Endothelial cell of umbilical vein (primary cell): ENCODE measurements at regions not wholly inside any gene's neighbourhood (a gene's known extent, or its start where the extent isn't known, plus 50 kb on each side); places are given as distances from the start of the nearest gene placed in this dataset.

Experiments used
- BruUV-seq: library from RNA; stranded (reverse); fragments of 400-500 nt; replicated peaks from 2 replicates; lab custom pipeline; 2021; lab: Mats Ljungman, UMichigan
- CTCF ChIA-PET: fragments of 300-600, 350-600 bp; sonication (Branson Sonifier 250); formaldehyde crosslinking; loops from one replicate; lab custom pipeline; 2021; ENCODE audit warnings: antibody characterized with exemption, inconsistent platforms; lab: Charles Lee
- POLR2A ChIA-PET: fragments of 300-600, 350-600 bp; sonication (Branson Sonifier 250); formaldehyde crosslinking; loops from one replicate; lab custom pipeline; 2021; ENCODE audit warnings: antibody characterized with exemption, inconsistent platforms; lab: Charles Lee
- DNase-seq: peaks from one replicate; pipeline ENCODE4 v3.0.0-alpha.2; 2011; ENCODE audit warnings: low read depth, low spot score
- FAIRE-seq: peaks from 2 replicates; lab custom pipeline; 2011; peaks lifted over from hg19 to GRCh38; lab: Jason Lieb, UNC
- H2AFZ ChIP-seq: 2 replicates; pipeline ENCODE4 v1.6.0; 2012; ENCODE audit warnings: low read depth, low read length, control low read depth, inconsistent platforms
- H3K27ac ChIP-seq: 2 replicates; pipeline ENCODE4 v1.5.1; 2011; ENCODE audit warnings: low read depth, mild to moderate bottlenecking, control low read depth, low read length, moderate library complexity; ENCODE audit not compliant: insufficient read depth
- H3K27me3 ChIP-seq, 2 experiments: 2 replicates each; pipeline versions ENCODE4 v1.6.0 to v1.6.1; 2011; ENCODE audit warnings: low read length in 2 of 2, mixed read lengths in 1 of 2; ENCODE audit not compliant: control insufficient read depth in 2 of 2, insufficient read depth in 2 of 2
- H3K36me3 ChIP-seq, 2 experiments: 2 replicates in 1 of 2; 3 replicates in 1 of 2; pipeline ENCODE4 v1.5.1; 2011; ENCODE audit warnings: low read length in 2 of 2, mild to moderate bottlenecking in 1 of 2, moderate library complexity in 1 of 2; ENCODE audit not compliant: control insufficient read depth in 2 of 2, insufficient read depth in 2 of 2; ENCODE audit errors: extremely low read depth in 1 of 2
- H3K4me1 ChIP-seq: 3 replicates; pipeline ENCODE4 v1.5.1; 2011; ENCODE audit warnings: mild to moderate bottlenecking, low read length; ENCODE audit not compliant: control insufficient read depth, insufficient read depth; ENCODE audit errors: extremely low read depth
- H3K4me2 ChIP-seq: 2 replicates; pipeline ENCODE4 v1.6.1; 2011; ENCODE audit warnings: low read length, control low read depth, mixed read lengths; ENCODE audit not compliant: insufficient read depth
- H3K4me3 ChIP-seq, 3 experiments: fragments of 200-600 bp in 1 of 3; sonication (generic), shearing (Covaris generic) in 1 of 3; replicated peaks in 1 of 3; 2 replicates each; pipeline ENCODE4 v1.5.1; 2011 to 2016; ENCODE audit warnings: control low read depth in 3 of 3, low read length in 3 of 3, mild to moderate bottlenecking in 2 of 3, inconsistent platforms in 1 of 3, low read depth in 1 of 3, moderate library complexity in 1 of 3; ENCODE audit not compliant: insufficient read depth in 1 of 3
- H3K79me2 ChIP-seq: 2 replicates; pipeline ENCODE4 v1.6.0; 2012; ENCODE audit warnings: low read length, inconsistent platforms; ENCODE audit not compliant: control insufficient read depth, insufficient read depth
- H3K9ac ChIP-seq: replicated peaks from 2 replicates; pipeline ENCODE3; 2011; ENCODE audit warnings: low read length, control low read depth; ENCODE audit not compliant: insufficient read depth; ENCODE audit errors: extremely low read depth
- H3K9me1 ChIP-seq: replicated peaks from 3 replicates; pipeline ENCODE4 v1.6.0; 2011; ENCODE audit warnings: mild to moderate bottlenecking, low read length; ENCODE audit not compliant: control insufficient read depth, insufficient read depth; ENCODE audit errors: extremely low read depth
- H3K9me3 ChIP-seq: replicated peaks from 2 replicates; pipeline ENCODE4 v1.5.1; 2012; ENCODE audit warnings: low read length, inconsistent platforms; ENCODE audit not compliant: control insufficient read depth, insufficient read depth
- H4K20me1 ChIP-seq: replicated peaks from 2 replicates; pipeline ENCODE3; 2011; ENCODE audit warnings: mild to moderate bottlenecking, low read length; ENCODE audit not compliant: control insufficient read depth, insufficient read depth; ENCODE audit errors: extremely low read depth
- EZH2 ChIP-seq: IDR thresholded peaks from 2 replicates; pipeline ENCODE4 v1.6.1; 2012; ENCODE audit warnings: borderline replicate concordance, low read depth, mild to moderate bottlenecking, moderate library complexity, low read length, inconsistent platforms; ENCODE audit not compliant: severe bottlenecking
- FOS ChIP-seq: IDR thresholded peaks from 2 replicates; pipeline ENCODE4 v1.6.1; 2011; ENCODE audit warnings: mild to moderate bottlenecking, low read length, moderate library complexity, borderline replicate concordance; ENCODE audit not compliant: insufficient read depth
- GATA2 ChIP-seq: IDR thresholded peaks from 2 replicates; pipeline ENCODE4 v1.7.0; 2011; ENCODE audit warnings: low read depth, mild to moderate bottlenecking, moderate library complexity, mixed read lengths, low read length; ENCODE audit not compliant: insufficient read length, insufficient read depth
- JUN ChIP-seq: IDR thresholded peaks from 2 replicates; pipeline ENCODE4 v1.6.1; 2011; ENCODE audit warnings: borderline replicate concordance, low read depth; ENCODE audit not compliant: insufficient read length, insufficient read depth
- MYC ChIP-seq: IDR thresholded peaks from one replicate; pipeline ENCODE4 v1.6.1; 2011; ENCODE audit warnings: mild to moderate bottlenecking, low read depth, low read length
- POLR2A ChIP-seq: IDR thresholded peaks from 2 replicates; pipeline ENCODE4 v1.6.1; 2012; ENCODE audit warnings: low read depth, mild to moderate bottlenecking, control low read depth, low read length
- POLR2AphosphoS5 ChIP-seq: IDR thresholded peaks from 2 replicates; pipeline ENCODE4 v1.6.1; 2012; ENCODE audit warnings: low read depth, mild to moderate bottlenecking, control low read depth, low read length, moderate library complexity; ENCODE audit not compliant: insufficient read depth
- dilution Hi-C: fragments of 300-500 bp; cut with MboI; formaldehyde crosslinking; loops from one replicate; pipeline ENCODE4 v1.15.0; 2019; ENCODE audit warnings: low sequenced_read_pairs; ENCODE audit not compliant: extremely low pct_ligation_motif_present
- intact Hi-C: fragments of 100-400 bp; cut with micrococcal nuclease; formaldehyde crosslinking; loops from one replicate; pipeline ENCODE4 v1.10.0; 2022
- TF ChIP-seq, protein P1 (sequence below): IDR thresholded peaks from 2 replicates; pipeline ENCODE4 v1.6.1; 2011; ENCODE audit not compliant: insufficient read depth, insufficient read length
- TF ChIP-seq, protein P2 (sequence below), 2 donors: IDR thresholded peaks; 1 replicate in 1 of 2; 2 replicates in 1 of 2; pipeline ENCODE4 v1.5.1; 2011; ENCODE audit warnings: low read length in 2 of 2, mild to moderate bottlenecking in 2 of 2, moderate library complexity in 2 of 2, control low read depth in 1 of 2, inconsistent platforms in 1 of 2, low read depth in 1 of 2; ENCODE audit not compliant: insufficient read depth in 1 of 2; ENCODE audit errors: extremely low read depth in 1 of 2

DNA sequence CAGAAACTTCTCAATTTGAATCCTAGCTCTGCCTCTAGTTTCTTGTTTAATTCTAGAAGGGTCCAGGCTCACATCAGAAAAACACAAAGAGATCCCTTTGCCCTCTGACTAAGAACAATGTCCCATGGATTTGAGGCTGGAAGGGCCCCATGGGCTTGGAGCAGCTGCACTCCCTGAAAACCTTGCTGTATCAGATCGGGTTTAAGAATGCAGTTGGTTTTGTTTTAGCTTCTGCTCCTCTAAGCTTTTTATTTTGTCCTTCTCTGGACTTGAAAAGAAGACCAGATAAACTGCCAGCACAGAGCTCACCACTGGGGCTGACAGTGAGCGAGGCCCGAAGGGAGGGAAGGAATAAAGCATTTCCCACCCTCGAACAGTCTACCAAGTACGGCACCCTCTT, 69.2 kb upstream of the WIPF1 start:
- H4K20me1 ChIP-seq = no peaks in the 10 kb centered on the region
- no peaks in the 10 kb centered on the region for H3K27me3 ChIP-seq
- FAIRE-seq = no peak
- no peak overlapping the region for H3K9ac ChIP-seq
- no peak overlapping the region for H3K4me3 ChIP-seq
- CTCF ChIA-PET = interaction anchor here (0.7 to 2.6 kb wide), 9 partner anchors 10 to 88 kb away, joined by 3 to 13 read pairs (median 3); no protein-coding TSS in a partner anchor
- dilution Hi-C loops = no loop called here
- H3K9me1 ChIP-seq = no peaks in the 10 kb centered on the region
- no peaks in the 10 kb centered on the region for H3K36me3 ChIP-seq
- no peaks in the 10 kb centered on the region for H3K79me2 ChIP-seq
- TF ChIP-seq, protein P1, sequence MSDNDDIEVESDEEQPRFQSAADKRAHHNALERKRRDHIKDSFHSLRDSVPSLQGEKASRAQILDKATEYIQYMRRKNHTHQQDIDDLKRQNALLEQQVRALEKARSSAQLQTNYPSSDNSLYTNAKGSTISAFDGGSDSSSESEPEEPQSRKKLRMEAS = no peak
- TF ChIP-seq EZH2 = no peak
- TF ChIP-seq, protein P2, sequence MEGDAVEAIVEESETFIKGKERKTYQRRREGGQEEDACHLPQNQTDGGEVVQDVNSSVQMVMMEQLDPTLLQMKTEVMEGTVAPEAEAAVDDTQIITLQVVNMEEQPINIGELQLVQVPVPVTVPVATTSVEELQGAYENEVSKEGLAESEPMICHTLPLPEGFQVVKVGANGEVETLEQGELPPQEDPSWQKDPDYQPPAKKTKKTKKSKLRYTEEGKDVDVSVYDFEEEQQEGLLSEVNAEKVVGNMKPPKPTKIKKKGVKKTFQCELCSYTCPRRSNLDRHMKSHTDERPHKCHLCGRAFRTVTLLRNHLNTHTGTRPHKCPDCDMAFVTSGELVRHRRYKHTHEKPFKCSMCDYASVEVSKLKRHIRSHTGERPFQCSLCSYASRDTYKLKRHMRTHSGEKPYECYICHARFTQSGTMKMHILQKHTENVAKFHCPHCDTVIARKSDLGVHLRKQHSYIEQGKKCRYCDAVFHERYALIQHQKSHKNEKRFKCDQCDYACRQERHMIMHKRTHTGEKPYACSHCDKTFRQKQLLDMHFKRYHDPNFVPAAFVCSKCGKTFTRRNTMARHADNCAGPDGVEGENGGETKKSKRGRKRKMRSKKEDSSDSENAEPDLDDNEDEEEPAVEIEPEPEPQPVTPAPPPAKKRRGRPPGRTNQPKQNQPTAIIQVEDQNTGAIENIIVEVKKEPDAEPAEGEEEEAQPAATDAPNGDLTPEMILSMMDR (IDR thresholded peaks at IDR 0.05; ENCODE audit: extremely low read depth in 1 of 2, insufficient read depth in 1 of 2, low read depth in 1 of 2, low read length in 2 of 2) = no peak
- TF ChIP-seq MYC = no peak
- TF ChIP-seq JUN = no peak
- TF ChIP-seq POLR2A = no peak
- no peak for TF ChIP-seq POLR2AphosphoS5
- no peak for TF ChIP-seq FOS
- TF ChIP-seq GATA2 = no peak
- no TSS peak for BruUV-seq
- no peak overlapping the region for H3K27ac ChIP-seq
- intact Hi-C loops = loop anchor here (5.0 kb wide), 1 partner anchor 40 kb away; no protein-coding TSS in a partner anchor
- DNase-seq = no peak
- H3K4me2 ChIP-seq = no peak overlapping the region
- peaks cover 14% of the 10 kb centered on the region for H3K4me1 ChIP-seq
- no peak overlapping the region for H2AFZ ChIP-seq
- no peaks in the 10 kb centered on the region for H3K9me3 ChIP-seq
- POLR2A ChIA-PET = interaction anchor here (1.2 kb wide), 1 partner anchor 15 kb away, joined by 3 read pairs; no protein-coding TSS in a partner anchor
